ENCODE measurements at regions not wholly inside any gene's neighbourhood (a gene's known extent, or its start where the extent isn't known, plus 50 kb on each side); places are given as distances from the start of the nearest gene placed in this dataset.

DNA sequence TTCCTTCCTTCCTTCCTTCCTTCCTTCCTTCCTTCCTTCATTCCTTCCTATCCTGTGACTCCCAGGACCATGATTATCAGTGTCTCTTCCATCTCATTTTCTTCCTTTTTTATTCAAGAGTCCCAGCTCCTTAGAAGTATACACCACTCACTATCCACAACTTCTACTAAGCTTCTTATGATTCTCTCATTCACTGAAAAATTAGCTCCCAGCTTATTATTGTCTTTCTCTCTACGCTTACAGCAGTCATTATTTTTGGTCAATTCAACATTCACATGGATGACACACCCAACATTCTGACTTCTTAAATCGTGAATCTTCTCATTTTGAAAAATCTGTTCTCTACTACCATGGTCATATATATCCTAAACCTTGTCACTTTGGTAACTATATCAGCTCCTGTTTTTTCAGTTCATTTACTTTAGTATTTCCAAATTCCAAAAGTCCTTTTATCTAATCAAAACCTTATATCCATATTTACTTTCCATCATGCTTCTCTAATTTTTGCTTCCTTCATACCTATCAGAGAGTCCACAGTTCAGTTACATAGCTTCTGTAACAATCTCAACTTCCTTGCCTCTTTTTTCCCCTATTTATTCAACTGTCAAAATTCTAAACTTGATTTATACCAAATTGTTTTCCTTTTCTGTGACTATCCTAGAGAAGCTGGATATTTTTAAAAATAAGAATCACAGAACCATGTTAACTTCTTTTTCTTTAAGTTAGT is 677.5 kb downstream of the RAPGEF2 start:
- TF ChIP-seq, protein P1, sequence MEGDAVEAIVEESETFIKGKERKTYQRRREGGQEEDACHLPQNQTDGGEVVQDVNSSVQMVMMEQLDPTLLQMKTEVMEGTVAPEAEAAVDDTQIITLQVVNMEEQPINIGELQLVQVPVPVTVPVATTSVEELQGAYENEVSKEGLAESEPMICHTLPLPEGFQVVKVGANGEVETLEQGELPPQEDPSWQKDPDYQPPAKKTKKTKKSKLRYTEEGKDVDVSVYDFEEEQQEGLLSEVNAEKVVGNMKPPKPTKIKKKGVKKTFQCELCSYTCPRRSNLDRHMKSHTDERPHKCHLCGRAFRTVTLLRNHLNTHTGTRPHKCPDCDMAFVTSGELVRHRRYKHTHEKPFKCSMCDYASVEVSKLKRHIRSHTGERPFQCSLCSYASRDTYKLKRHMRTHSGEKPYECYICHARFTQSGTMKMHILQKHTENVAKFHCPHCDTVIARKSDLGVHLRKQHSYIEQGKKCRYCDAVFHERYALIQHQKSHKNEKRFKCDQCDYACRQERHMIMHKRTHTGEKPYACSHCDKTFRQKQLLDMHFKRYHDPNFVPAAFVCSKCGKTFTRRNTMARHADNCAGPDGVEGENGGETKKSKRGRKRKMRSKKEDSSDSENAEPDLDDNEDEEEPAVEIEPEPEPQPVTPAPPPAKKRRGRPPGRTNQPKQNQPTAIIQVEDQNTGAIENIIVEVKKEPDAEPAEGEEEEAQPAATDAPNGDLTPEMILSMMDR (IDR thresholded peaks at IDR 0.05; ENCODE audit: borderline replicate concordance, extremely low read depth, low read length, poor library complexity, severe bottlenecking) = no peak
- TF ChIP-seq EZH2 (IDR thresholded peaks at IDR 0.05; ENCODE audit: borderline replicate concordance, low read depth, low read length, severe bottlenecking) = no peak
